CD14-positive monocyte (primary cell): ENCODE measurements at regions not wholly inside any gene's neighbourhood (a gene's known extent, or its start where the extent isn't known, plus 50 kb on each side); places are given as distances from the start of the nearest gene placed in this dataset.

Experiments used
- DNase-seq, 3 donors: peaks; one replicate each; pipeline ENCODE4 v3.0.0-alpha.2; 2011 to 2022
- H2AFZ ChIP-seq: 2 replicates; pipeline ENCODE4 v1.6.0; 2012; ENCODE audit warnings: mild to moderate bottlenecking, low read depth, low read length, inconsistent platforms; ENCODE audit not compliant: insufficient read depth, poor library complexity, severe bottlenecking
- H3K27ac ChIP-seq, 2 donors: 1 replicate in 1 of 2; 2 replicates in 1 of 2; pipeline ENCODE4 v1.5.1; 2012 to 2013; ENCODE audit warnings: low read length in 2 of 2, control low read depth in 1 of 2, inconsistent platforms in 1 of 2, low read depth in 1 of 2, mild to moderate bottlenecking in 1 of 2
- H3K27me3 ChIP-seq, 2 donors: one replicate each; pipeline versions ENCODE4 v1.6.0 to v1.6.1; 2011 to 2013; ENCODE audit warnings: low read length in 2 of 2; ENCODE audit not compliant: control insufficient read depth in 2 of 2, insufficient read depth in 2 of 2
- H3K36me3 ChIP-seq, 2 donors: replicated peaks in 1 of 2; 1 replicate in 1 of 2; 2 replicates in 1 of 2; pipeline versions ENCODE4 v1.5.1 to v1.6.1; 2012 to 2013; ENCODE audit warnings: low read length in 2 of 2, control low read depth in 1 of 2, inconsistent platforms in 1 of 2, mild to moderate bottlenecking in 1 of 2; ENCODE audit not compliant: insufficient read depth in 2 of 2, control insufficient read depth in 1 of 2
- H3K4me1 ChIP-seq, 2 donors: 1 replicate in 1 of 2; 2 replicates in 1 of 2; pipeline versions ENCODE4 v1.5.1 to v1.6.1; 2012 to 2013; ENCODE audit warnings: low read length in 2 of 2, control low read depth in 1 of 2, inconsistent platforms in 1 of 2, mild to moderate bottlenecking in 1 of 2, moderate library complexity in 1 of 2; ENCODE audit not compliant: insufficient read depth in 2 of 2, control insufficient read depth in 1 of 2
- H3K4me2 ChIP-seq: replicated peaks from 2 replicates; pipeline ENCODE3; 2012; ENCODE audit warnings: low read length, moderate library complexity, mild to moderate bottlenecking; ENCODE audit not compliant: poor library complexity, severe bottlenecking; ENCODE audit errors: extremely low read depth
- H3K4me3 ChIP-seq, 3 experiments: fragments of 200-600 bp in 1 of 3; sonication (generic) in 1 of 3; replicated peaks in 1 of 3; 1 replicate in 2 of 3; 2 replicates in 1 of 3; pipeline ENCODE4 v1.5.1; 2011 to 2013; ENCODE audit warnings: low read length in 3 of 3, mild to moderate bottlenecking in 3 of 3, control low read depth in 2 of 3, low read depth in 2 of 3, inconsistent platforms in 1 of 3, moderate library complexity in 1 of 3
- H3K79me2 ChIP-seq: 2 replicates; pipeline ENCODE4 v1.6.0; 2012; ENCODE audit warnings: mild to moderate bottlenecking, control low read depth, inconsistent platforms, low read length, moderate library complexity; ENCODE audit not compliant: insufficient read depth
- H3K9ac ChIP-seq: 2 replicates; pipeline ENCODE4 v1.6.0; 2017; ENCODE audit warnings: low read length, mild to moderate bottlenecking; ENCODE audit not compliant: insufficient read depth, poor library complexity, severe bottlenecking
- H3K9me3 ChIP-seq, 2 donors: replicated peaks in 1 of 2; 1 replicate in 1 of 2; 2 replicates in 1 of 2; pipeline versions ENCODE4 v1.5.1 to v1.6.1; 2012 to 2013; ENCODE audit warnings: low read length in 2 of 2, control low read depth in 1 of 2; ENCODE audit not compliant: control insufficient read depth in 1 of 2, insufficient read depth in 1 of 2
- H4K20me1 ChIP-seq: 2 replicates; pipeline ENCODE4 v1.6.0; 2012; ENCODE audit warnings: mild to moderate bottlenecking, low read length, control low read depth, moderate library complexity; ENCODE audit not compliant: insufficient read depth
- H3K27ac Mint-ChIP-seq, 7 donors: one replicate each; pipeline ENCODE4 v1.8.0; 2020; ENCODE audit warnings: mild to moderate bottlenecking in 7 of 7, mixed read lengths in 7 of 7, moderate library complexity in 6 of 7, inconsistent platforms in 2 of 7
- H3K27me3 Mint-ChIP-seq, 3 donors: one replicate each; pipeline ENCODE4 v1.8.0; 2021 to 2022; ENCODE audit warnings: low read depth in 3 of 3, mild to moderate bottlenecking in 3 of 3, mixed read lengths in 3 of 3, moderate library complexity in 3 of 3, inconsistent platforms in 1 of 3
- H3K36me3 Mint-ChIP-seq, 2 donors: one replicate each; pipeline ENCODE4 v1.8.0; 2020; ENCODE audit warnings: mixed read lengths in 2 of 2, inconsistent platforms in 1 of 2, mild to moderate bottlenecking in 1 of 2
- H3K4me1 Mint-ChIP-seq: one replicate; pipeline ENCODE4 v1.8.0; 2020; ENCODE audit warnings: mild to moderate bottlenecking, mixed read lengths
- H3K4me3 Mint-ChIP-seq, 2 donors: one replicate each; pipeline ENCODE4 v1.8.0; 2020; ENCODE audit warnings: mild to moderate bottlenecking in 2 of 2, mixed read lengths in 2 of 2, moderate library complexity in 1 of 2
- H3K9me3 Mint-ChIP-seq, 7 donors: one replicate each; pipeline ENCODE4 v1.8.0; 2020 to 2022; ENCODE audit warnings: mixed read lengths in 7 of 7, mild to moderate bottlenecking in 6 of 7, moderate library complexity in 6 of 7, inconsistent platforms in 2 of 7
- WGBS: methylation state at CpG from one replicate; pipeline ENCODE4 v1.1.5; 2013; ENCODE audit warnings: missing lambda C conversion rate; ENCODE audit not compliant: insufficient coverage; 5-methylcytosine and 5-hydroxymethylcytosine counted together
- intact Hi-C, 2 donors: fragments of 100-400 bp; cut with micrococcal nuclease; formaldehyde crosslinking; loops; one replicate each; pipeline versions ENCODE4 v1.15.0 to v1.15.1; 2023
- TF ChIP-seq, protein P1 (sequence below): fragments of 200-600 bp; IDR thresholded peaks from one replicate; pipeline ENCODE4 v1.8.0; 2022; ENCODE audit warnings: antibody characterized with exemption, mild to moderate bottlenecking

DNA sequence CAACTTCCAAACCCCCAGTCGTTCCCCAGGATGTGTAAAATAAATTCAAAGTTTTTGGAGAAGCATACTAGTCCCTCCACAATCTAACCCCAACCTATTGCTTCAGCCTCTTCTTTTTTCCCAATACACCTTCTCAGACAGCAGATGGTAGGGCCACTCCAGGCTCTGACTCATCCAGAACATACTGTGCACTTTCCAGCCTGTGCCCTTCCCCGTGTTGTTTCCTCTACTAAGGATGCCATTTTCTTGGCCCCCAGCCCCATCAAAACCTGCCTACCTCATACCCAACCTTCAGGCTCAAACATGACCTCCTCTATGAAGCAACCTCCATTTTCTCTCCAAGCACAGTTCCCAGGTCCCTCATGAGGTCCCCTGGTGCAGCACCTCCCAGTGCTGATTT lies 669.3 kb downstream of the BCL11A start:
- intact Hi-C loops, result no loop called here
- TF ChIP-seq, protein P1, sequence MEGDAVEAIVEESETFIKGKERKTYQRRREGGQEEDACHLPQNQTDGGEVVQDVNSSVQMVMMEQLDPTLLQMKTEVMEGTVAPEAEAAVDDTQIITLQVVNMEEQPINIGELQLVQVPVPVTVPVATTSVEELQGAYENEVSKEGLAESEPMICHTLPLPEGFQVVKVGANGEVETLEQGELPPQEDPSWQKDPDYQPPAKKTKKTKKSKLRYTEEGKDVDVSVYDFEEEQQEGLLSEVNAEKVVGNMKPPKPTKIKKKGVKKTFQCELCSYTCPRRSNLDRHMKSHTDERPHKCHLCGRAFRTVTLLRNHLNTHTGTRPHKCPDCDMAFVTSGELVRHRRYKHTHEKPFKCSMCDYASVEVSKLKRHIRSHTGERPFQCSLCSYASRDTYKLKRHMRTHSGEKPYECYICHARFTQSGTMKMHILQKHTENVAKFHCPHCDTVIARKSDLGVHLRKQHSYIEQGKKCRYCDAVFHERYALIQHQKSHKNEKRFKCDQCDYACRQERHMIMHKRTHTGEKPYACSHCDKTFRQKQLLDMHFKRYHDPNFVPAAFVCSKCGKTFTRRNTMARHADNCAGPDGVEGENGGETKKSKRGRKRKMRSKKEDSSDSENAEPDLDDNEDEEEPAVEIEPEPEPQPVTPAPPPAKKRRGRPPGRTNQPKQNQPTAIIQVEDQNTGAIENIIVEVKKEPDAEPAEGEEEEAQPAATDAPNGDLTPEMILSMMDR, result no peak
- H3K9me3 ChIP-seq, result no peaks in the 10 kb centered on the region
- no peaks in the 10 kb centered on the region for H3K27me3 ChIP-seq
- H3K4me1 ChIP-seq, result no peaks in the 10 kb centered on the region
- no peaks in the 10 kb centered on the region for H3K79me2 ChIP-seq
- H3K9ac ChIP-seq, result no peak overlapping the region
- Mint-ChIP-seq H3K9me3 (no peaks in the 10 kb centered on the region), H3K4me3 (no peak overlapping the region), H3K4me1 (peaks cover 4% of the 10 kb centered on the region), H3K27me3 (peaks cover 0 to 2% (median 0%) of the 10 kb centered on the region in 3 donors), H3K27ac (no peak overlapping the region), H3K36me3 (no peaks in the 10 kb centered on the region)
- H3K4me2 ChIP-seq, result no peak overlapping the region
- no peak overlapping the region for H3K4me3 ChIP-seq
- no peak overlapping the region for H2AFZ ChIP-seq
- no peaks in the 10 kb centered on the region for H3K36me3 ChIP-seq
- no peaks in the 10 kb centered on the region for H4K20me1 ChIP-seq
- DNase-seq, result no peak
- 100% methylated on average over 1 of the region's 2 CpGs for whole genome bisulfite sequencing
- H3K27ac ChIP-seq, result no peak overlapping the region

DNA sequence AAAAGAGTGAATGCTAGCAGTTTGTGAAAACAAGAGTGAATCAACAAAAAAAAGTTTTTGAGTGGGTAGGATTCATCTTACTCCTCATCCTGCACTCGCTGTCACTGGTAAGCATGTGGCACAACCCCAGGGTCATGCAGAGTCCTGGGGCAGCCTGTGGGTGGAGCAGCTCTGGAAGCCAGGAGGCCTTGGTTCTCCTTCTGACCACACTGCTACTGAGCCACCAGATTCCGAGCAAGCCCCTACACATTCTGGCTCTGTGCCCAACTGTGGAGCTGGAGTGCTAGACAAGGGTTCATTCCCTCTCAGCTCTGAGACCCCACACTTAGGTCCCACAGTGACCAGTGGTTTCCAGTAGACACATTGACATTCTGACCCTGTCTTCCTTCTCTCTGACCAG lies 670.6 kb downstream of the BCL11A start:
- Histone ChIP-seq H4K20me1 (no peaks in the 10 kb centered on the region), H3K4me1 (no peaks in the 10 kb centered on the region), H3K4me3 (no peak overlapping the region), H3K79me2 (no peaks in the 10 kb centered on the region), H3K27ac (no peak overlapping the region), H3K9ac (no peak overlapping the region), H3K4me2 (no peak overlapping the region), H3K27me3 (no peaks in the 10 kb centered on the region), H2AFZ (peak overlapping the region; percentile 18), H3K9me3 (no peaks in the 10 kb centered on the region), H3K36me3 (no peaks in the 10 kb centered on the region)
- peaks cover 4% of the 10 kb centered on the region for H3K4me1 Mint-ChIP-seq
- H3K4me3 Mint-ChIP-seq, result no peak overlapping the region
- 100% methylated on average over 1 of the region's 2 CpGs for WGBS
- TF ChIP-seq, protein P1, result no peak
- no peaks in the 10 kb centered on the region for H3K36me3 Mint-ChIP-seq
- H3K9me3 Mint-ChIP-seq, result no peaks in the 10 kb centered on the region
- no peak for DNase-seq
- intact Hi-C loops, result no loop called here
- no peak overlapping the region for H3K27ac Mint-ChIP-seq
- peaks cover 0 to 3% (median 0%) of the 10 kb centered on the region in 3 donors for H3K27me3 Mint-ChIP-seq
